ENCODE measurements at regions not wholly inside any gene's neighbourhood (a gene's known extent, or its start where the extent isn't known, plus 50 kb on each side); places are given as distances from the start of the nearest gene placed in this dataset.

DNA sequence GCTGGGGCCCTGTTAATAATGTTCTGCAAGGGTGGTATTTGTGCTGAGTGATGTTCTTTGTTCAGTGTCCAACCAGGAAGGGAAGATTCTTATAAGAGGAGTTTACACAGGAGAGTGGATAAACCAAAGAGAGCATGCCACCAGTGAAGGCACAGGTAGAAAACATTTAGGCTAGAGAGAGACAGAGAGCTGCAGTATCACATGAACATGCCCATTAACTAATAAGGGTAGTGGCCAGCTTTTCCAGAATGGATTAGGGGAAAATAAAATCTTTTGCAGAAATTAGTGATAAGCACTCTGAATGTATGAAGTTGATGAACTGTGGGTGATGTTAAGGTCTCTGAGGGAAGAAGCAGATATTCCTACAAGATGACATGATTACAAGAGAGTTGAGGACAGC is 54.1 kb upstream of the PRLR start:
- H3K4me3 ChIP-seq (replicated peaks; ENCODE audit: low read depth, low read length), result no peak overlapping the region
- DNase-seq (ENCODE audit: extremely low read depth, low read depth), result no peak
- TF ChIP-seq CTCF (IDR thresholded peaks at IDR 0.05; ENCODE audit: low read depth, low read length, missing control alignments), result no peak

GRCh38 chr5:35282810-35283209 is 52.5 kb upstream of the PRLR start:
- DNase-seq (ENCODE audit: extremely low read depth, low read depth), result no peak
- no peak for TF ChIP-seq CTCF (IDR thresholded peaks at IDR 0.05; ENCODE audit: low read depth, low read length, missing control alignments)
- H3K4me3 ChIP-seq (replicated peaks; ENCODE audit: low read depth, low read length), result no peak overlapping the region

GRCh38 chr5:35281613-35282012 is 51.3 kb upstream of the PRLR start:
- TF ChIP-seq CTCF (IDR thresholded peaks at IDR 0.05; ENCODE audit: low read depth, low read length, missing control alignments), result no peak
- DNase-seq (ENCODE audit: extremely low read depth, low read depth), result no peak
- H3K4me3 ChIP-seq (replicated peaks; ENCODE audit: low read depth, low read length), result no peak overlapping the region

All from HFF-Myc (cell line).